HPDE6-E6E7 (cell line): ENCODE measurements at regions not wholly inside any gene's neighbourhood (a gene's known extent, or its start where the extent isn't known, plus 50 kb on each side); places are given as distances from the start of the nearest gene placed in this dataset.

Source experiments
- DNase-seq: peaks from one replicate; pipeline ENCODE4 v3.0.0; 2011; ENCODE audit warnings: missing footprints; ENCODE audit errors: extremely low spot score

- peak; percentile 68 for DNase-seq
Measured at GRCh38 chr12:24226745-24227350, 277.4 kb upstream of the SOX5 start.

DNA sequence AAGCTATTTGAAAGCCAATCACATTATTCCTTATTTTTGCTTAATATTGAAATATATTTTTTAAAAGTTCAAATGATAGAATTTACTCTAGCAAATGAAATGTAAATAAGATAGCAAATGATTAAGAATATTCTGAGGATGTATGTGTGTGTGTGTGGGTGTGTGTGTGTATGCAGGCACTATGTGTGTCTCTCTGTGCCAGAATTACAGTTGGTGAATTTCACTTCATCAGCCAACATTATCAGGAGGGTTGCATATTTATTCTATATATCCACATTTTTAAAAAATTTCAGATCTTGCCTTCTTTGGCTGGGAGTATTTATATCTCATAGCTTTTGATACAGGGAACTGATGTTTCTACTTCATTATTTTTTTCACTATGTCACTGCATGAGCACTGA lies 274.9 kb upstream of the SOX5 start:
- no peak for DNase-seq

GRCh38 chr12:24223926-24224325 lies 274.5 kb upstream of the SOX5 start:
- DNase-seq, result no peak

GRCh38 chr12:24222968-24223367 lies 273.5 kb upstream of the SOX5 start:
- DNase-seq, result peak; percentile 5

GRCh38 chr12:24212496-24212895 lies 263.0 kb upstream of the SOX5 start:
- DNase-seq, result no peak

GRCh38 chr12:24206621-24207020 lies 257.2 kb upstream of the SOX5 start:
- no peak for DNase-seq

DNA sequence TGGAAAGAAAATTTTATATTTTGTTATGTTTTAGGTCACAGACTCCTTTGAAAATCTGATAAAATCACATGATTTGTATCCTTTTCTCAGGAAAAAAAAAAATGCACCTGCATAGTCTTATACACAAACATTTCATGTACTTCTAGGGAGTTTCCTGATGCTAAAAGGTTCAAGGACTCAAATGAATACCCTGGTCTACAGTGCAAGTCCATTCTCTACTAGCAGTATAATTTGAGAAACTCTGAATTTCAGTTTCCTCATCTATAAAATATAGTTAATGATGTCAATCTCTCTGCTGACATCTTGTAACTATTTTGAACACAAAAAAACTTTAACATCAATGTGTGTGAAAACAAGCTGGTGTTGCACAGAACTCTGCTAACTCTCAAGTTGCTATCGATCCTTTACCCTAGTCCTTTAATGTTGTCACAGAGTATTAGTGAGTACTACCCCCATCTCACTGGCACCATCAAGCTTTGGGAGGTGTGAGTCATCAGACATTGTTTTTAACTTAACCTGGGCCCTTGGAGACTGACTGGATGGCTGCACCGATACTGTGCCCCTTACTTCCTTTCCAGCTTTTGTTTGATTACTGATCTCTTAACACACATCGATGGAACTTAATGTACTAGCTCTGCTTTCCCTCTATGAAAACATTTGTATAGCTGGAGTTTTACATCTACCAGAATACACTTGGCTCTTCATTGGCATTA lies 251.9 kb upstream of the SOX5 start:
- DNase-seq, result no peak

DNA sequence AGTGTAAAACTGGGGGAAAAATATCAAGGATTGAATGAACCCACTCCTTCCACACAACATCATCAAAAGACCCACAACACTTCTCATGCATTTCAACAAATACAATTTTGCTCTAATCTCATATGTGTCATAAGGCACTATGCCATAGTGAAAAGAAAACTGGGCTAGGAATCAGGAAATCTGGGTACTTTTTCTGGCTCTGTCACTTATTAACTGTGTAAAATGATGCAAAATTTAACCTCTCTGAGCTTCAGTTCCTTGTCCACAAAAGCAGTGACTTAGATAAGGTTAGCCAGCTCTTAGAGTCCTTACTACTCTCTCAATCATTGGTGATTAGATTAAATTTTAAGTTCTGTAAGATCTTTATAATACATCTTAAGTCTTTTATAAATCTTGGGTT lies 250.5 kb upstream of the SOX5 start:
- DNase-seq, result no peak

DNA sequence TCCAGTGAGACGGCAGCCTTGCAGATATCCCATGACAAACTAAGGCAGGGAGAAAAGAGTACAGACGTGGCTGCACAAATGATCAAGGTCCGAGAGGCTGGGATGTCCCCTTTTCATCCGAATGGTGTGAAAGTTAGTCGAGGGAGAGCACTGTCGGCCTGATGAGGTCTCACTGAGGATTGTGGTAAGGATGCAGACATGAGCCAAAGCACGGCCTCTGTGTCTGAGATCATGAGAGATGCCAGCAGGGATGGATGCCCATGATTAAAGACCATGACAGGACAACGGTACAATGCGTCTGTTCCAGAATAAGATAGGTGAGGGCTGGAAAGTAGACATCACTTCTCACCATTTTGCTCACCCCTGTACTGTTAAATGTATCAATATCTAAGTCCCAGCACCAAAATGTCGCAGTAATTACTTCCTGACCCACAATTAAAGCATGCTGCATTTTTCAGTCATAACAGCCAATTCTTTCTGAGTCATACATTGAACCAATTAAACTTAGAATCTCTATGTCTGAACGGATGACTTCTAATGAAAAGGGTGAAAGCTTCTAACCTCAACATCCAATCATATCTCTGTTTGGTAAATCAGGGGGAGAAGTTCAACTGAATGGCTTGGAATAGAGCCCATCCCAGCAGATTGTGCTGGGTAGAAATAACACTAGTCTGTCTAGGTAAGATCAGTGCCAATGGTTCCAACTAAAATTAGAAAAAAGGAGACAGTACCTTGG lies 249.6 kb upstream of the SOX5 start:
- no peak for DNase-seq

DNA sequence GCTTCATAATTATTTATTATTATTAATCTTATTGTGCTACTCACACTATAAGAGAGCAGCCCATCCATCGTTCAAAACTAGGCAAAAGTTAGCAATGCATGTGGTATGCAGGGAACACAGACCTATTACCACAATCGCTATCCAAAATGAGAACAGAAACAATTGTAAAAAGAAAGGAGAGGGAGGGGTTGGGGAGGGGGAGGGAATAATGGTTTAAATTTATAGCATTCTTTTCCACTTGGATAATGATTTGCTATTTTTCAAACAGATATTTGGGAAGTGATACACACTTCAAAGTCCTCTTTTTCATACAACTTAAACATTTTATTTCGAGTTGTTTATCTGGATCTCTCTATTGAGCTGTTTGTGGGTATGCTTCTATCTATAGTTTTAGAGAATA lies 248.6 kb upstream of the SOX5 start:
- no peak for DNase-seq

DNA sequence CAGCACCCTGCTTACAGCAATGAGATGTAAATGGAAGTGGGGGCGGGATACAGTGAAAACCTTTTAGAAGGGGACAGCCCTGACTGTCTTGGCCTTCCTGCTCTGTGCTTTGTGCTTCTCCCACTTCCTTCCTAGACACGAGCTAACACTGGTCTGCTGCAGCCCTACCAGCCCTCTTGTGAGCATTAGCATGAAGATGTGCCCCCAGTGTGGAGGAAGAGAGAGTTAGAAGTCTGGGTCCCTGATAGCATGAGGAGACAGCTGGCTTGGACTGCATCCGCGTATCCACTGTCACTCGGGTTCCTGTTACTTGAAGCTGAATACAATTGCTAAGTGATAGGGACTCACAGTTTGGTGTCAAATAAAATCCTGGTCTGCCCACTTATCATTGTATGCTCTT lies 248.1 kb upstream of the SOX5 start:
- no peak for DNase-seq

DNA sequence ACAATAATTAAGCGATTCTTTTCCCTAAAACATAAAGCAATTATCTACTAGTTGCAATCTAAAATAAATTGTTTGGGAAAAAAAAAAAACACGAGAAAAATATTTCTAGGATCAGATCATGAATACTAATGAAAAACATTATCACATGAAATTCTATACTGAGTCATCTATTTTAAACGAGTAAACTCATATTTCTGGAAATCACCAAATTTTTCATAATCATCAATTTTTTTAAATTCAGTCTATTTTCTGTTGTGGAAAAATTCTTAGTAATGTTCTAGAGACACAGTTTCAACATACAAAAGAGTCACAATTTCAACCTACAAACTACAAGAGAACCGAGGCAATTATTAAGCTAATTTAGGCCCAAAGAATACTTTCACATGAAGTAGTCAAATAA lies 245.6 kb upstream of the SOX5 start:
- DNase-seq, result no peak

DNA sequence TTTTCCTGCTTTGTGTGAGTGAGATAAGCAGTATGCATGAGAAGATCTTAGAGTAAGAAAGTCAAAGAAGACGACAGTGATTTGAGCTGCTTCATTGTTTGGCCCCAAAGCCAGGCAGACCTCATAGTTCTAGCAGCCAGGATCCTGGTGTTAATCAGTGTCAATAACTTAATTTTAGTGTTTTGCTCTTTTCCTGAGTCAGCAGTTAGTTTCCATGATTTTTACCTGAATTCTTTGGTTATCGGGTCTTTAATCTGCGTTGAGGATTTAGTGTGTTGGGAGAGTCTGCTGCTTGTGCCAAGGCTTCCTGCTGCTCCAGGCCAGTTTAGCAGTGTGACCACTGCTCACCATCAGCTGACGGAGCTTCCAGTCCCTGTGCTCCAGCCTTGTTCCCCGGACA lies 241.6 kb upstream of the SOX5 start:
- DNase-seq, result no peak

GRCh38 chr12:24185782-24186181 lies 236.3 kb upstream of the SOX5 start:
- no peak for DNase-seq

- no peak for DNase-seq
Measured at GRCh38 chr12:24177889-24178288, 228.4 kb upstream of the SOX5 start.

DNA sequence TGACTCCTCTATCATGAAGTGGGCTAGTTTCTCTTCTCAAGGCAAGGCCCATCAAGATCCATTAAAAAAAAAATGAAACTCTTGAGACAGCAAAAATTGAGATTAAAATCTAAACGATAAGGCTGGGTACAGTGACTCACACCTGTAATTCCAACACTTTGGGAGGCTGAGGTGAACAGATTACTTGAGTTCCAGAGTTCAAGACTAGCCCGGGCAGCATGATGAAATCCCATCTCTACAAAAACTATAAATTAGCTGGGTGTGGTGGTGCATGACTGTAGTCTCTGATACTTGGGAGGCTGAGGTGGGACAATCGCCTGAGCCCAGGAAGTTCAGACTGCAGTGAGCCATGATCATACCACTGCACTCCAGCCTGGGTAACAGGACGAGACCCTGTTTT lies 226.5 kb upstream of the SOX5 start:
- DNase-seq, result no peak

DNA sequence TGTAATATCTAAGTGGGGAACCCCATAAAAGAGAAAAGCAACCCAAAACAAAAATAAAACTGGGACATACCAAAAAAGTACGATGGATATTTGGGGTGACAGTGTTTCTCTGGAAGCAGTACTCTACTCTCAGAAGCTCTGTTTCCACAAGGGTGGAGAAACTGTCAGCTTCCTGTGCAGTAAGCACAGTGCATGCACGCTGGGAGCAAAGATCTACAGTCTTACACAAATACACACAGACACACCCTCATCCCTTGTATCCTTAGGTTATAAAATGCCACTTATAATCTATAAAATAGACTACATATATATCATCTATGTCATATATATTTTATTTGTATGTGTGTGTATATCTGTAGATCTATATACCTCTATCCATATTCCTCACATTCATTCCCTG lies 225.8 kb upstream of the SOX5 start:
- DNase-seq, result no peak

DNA sequence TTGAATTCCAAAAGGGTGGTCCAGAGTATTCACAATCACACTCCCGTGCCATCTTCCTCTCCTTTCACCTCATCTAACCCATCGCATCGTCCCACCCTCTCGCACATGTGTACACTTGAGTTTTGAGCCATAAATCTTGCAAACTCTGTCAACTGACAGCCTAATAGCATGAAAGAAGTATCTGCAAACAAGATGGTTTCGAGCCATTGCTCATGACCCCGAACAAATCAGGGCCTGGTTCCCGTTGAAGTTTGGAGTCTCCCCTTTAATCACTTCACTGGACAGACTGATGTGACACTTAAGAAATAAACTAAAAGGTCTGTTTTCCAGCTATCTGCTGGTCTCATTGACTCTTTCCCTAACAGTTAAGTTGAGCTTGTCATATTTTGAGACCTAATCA lies 223.6 kb upstream of the SOX5 start:
- no peak for DNase-seq

DNA sequence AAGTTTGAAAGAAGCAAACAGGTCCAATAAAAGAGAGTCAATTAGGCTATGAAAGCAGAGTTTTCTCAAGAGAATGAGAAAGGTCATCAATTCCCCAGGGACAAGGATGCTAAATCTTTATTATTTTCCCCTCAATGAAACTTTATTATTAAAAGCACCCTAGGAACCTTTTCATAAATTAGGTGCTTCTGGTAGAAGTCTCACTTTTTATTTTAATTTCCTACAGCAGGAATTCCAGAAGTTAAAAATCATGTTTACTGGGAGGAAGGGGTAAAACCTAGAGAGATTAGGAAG lies 223.2 kb upstream of the SOX5 start:
- no peak for DNase-seq

DNA sequence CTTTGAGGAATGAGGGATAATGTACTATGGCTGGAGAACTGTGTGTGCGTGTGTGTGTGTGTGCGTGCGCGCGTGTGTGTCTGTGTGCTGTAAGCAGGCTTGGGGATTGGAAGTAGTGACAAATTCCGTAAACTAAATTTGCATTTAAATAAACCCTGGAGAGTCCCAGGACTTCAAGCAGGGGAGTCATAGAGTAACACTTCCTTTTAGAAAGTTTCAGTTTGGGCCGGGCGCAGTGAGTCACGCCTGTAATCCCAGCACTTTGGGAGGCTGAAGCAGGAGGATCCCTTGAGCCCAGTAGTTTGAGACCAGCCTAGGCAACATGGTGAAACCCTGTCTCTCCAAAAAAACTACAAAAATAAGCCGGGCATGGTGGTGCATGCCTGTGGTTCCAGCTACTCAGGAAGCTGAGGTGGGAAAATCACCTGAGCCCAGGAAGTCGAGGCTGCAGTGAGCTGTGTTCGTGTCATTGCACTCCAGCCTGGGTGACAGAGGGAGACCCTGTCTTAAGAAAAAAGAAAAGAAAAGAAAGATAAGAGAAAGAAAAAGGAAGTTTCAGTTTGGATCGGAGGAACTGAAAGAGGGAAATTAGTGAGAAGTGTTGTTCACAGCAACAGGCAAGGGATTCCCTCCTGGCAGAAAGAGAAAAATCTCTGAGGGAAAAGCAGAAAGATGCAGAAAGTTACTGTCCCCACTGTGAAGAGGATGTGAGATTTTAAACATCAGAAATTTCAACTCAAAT lies 222.7 kb upstream of the SOX5 start:
- DNase-seq, result no peak

GRCh38 chr12:24155042-24155441 lies 205.6 kb upstream of the SOX5 start:
- no peak for DNase-seq

- DNase-seq, result no peak
Measured at GRCh38 chr12:24153079-24153478, 203.6 kb upstream of the SOX5 start.

DNA sequence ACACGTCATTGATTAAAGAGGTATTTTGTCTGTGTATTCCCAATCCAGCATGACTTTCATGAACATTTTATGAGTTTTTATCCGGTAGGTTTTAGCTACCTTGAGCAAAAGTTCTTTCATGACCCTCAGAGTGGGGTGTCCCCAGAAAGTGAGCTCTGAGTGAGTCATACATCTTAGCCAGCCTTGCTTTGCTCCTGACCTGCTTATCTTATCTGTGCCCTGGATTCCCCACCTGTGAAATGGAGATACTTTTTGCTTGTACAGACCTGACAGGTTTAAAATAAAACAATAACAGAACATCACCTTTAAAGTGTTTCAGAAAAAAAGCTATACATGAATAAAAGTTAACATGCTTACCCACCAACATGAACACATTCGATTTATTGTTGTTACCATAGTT lies 202.8 kb upstream of the SOX5 start:
- DNase-seq, result no peak
